OCI-LY7 (cell line): ENCODE measurements at regions not wholly inside any gene's neighbourhood (a gene's known extent, or its start where the extent isn't known, plus 50 kb on each side); places are given as distances from the start of the nearest gene placed in this dataset.

Experiments
- CTCF ChIP-seq: fragments of 200-600 bp; sonication (generic); conservative IDR thresholded peaks from 2 replicates; pipeline ENCODE4 v1.5.1; 2014; ENCODE audit warnings: mild to moderate bottlenecking, antibody characterized with exemption, low read length, moderate library complexity, mixed read lengths
- EZH2phosphoT487 ChIP-seq: fragments of 200-600 bp; sonication (generic); IDR thresholded peaks from 2 replicates; pipeline ENCODE4 v1.6.1; 2018; ENCODE audit warnings: low read depth, borderline replicate concordance, mild to moderate bottlenecking, mixed run types, antibody characterized with exemption, low read length, moderate library complexity, mixed read lengths

- TF ChIP-seq CTCF (no peak), EZH2phosphoT487 (no peak)
Observed at GRCh38 chr16:49024896-49025295, 256.7 kb downstream of the CBLN1 start.
